Stimulated activated CD8-positive, alpha-beta memory T cell treated with anti-CD3 and anti-CD28 coated beads, Interleukin-4, amount 100 ng/mL, for 24 hours (primary cell): ENCODE measurements at regions not wholly inside any gene's neighbourhood (a gene's known extent, or its start where the extent isn't known, plus 50 kb on each side); places are given as distances from the start of the nearest gene placed in this dataset.

Source experiments
- DNase-seq: peaks from one replicate; pipeline ENCODE4 v3.0.0-alpha.2; 2020; ENCODE audit warnings: low read depth

GRCh38 chr2:176732780-176733179 lies 463.5 kb downstream of the MTX2 start:
- no peak for DNase-seq

GRCh38 chr2:176733698-176734430 lies 464.6 kb downstream of the MTX2 start:
- DNase-seq = no peak

- DNase-seq = no peak
Measured at GRCh38 chr2:176734868-176735267, 465.6 kb downstream of the MTX2 start.

- no peak for DNase-seq
Measured at GRCh38 chr2:176742271-176742670, 470.3 kb upstream of the HNRNPA3 start.

GRCh38 chr2:176743671-176744070 lies 468.9 kb upstream of the HNRNPA3 start:
- no peak for DNase-seq

GRCh38 chr2:176744146-176744545 lies 468.4 kb upstream of the HNRNPA3 start:
- no peak for DNase-seq

- DNase-seq = no peak
Measured at GRCh38 chr2:176745543-176746200, 466.9 kb upstream of the HNRNPA3 start.

- DNase-seq = no peak
Measured at GRCh38 chr2:176746411-176746810, 466.2 kb upstream of the HNRNPA3 start.

- no peak for DNase-seq
Measured at GRCh38 chr2:176747506-176747905, 465.1 kb upstream of the HNRNPA3 start.

GRCh38 chr2:176747928-176748327 lies 464.7 kb upstream of the HNRNPA3 start:
- no peak for DNase-seq

GRCh38 chr2:176748662-176749061 lies 463.9 kb upstream of the HNRNPA3 start:
- no peak for DNase-seq

- DNase-seq = no peak
Measured at GRCh38 chr2:176751314-176752227, 461.0 kb upstream of the HNRNPA3 start.

GRCh38 chr2:176752295-176752694 lies 460.3 kb upstream of the HNRNPA3 start:
- DNase-seq = no peak

GRCh38 chr2:176753205-176753604 lies 459.4 kb upstream of the HNRNPA3 start:
- DNase-seq = no peak

GRCh38 chr2:176753752-176754474 lies 458.7 kb upstream of the HNRNPA3 start:
- no peak for DNase-seq

- no peak for DNase-seq
Measured at GRCh38 chr2:176755537-176756135, 457.0 kb upstream of the HNRNPA3 start.

GRCh38 chr2:176758426-176758825 lies 454.2 kb upstream of the HNRNPA3 start:
- no peak for DNase-seq

GRCh38 chr2:176760439-176760838 lies 452.2 kb upstream of the HNRNPA3 start:
- DNase-seq = no peak

GRCh38 chr2:176763130-176763529 lies 449.5 kb upstream of the HNRNPA3 start:
- no peak for DNase-seq

- DNase-seq = no peak
Measured at GRCh38 chr2:176763851-176764404, 448.7 kb upstream of the HNRNPA3 start.

GRCh38 chr2:176764921-176765320 lies 447.7 kb upstream of the HNRNPA3 start:
- DNase-seq = no peak
